ENCODE measurements at regions not wholly inside any gene's neighbourhood (a gene's known extent, or its start where the extent isn't known, plus 50 kb on each side); places are given as distances from the start of the nearest gene placed in this dataset.

DNA sequence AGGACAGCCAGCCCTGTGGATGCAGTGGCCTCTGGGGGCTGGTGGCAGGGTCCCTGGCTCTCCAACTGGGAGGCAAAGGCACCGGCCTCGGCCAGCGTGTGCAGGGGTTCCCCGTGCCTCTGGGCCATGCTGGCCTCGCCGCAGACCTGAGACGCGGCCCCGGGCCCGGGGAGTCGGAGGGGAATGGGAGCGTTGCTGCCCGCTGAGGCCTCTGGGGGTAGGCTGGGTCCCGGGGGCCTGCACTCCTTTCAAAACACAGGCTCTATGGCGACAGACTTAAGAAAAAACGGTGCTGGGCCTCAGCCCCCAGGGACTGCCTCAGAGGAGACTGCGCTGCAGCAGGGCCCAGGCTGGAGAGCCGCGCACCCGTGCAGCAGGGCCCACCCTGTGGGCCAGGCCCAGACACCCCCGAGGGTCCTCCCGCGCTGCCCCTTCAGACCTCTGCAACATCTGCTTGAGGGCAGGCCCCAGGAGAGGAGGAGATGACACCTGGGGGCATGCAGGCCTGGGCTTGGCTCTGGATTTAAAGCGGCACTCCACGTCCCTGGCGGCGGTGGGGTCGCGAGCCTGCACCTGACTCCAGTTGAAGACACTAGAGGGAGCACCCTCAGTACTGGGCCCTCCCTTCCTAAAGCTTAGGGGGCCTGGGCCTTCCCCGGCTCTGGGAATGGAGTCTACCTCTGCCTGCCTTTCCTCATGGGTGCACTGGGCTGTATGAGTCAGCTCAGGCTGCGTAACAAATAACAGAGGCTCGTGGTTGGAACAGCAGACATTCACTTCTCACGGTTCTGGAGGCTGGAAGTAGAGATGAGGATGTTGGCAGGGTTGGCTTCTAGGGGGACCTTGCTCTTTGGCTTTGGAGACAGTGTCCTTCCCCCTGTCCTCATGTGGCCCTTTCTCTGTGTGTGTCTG is 117.4 kb upstream of the RPS6KA2 start:
- ATAC-seq, result no peak
- no peak overlapping the region for H3K4me2 ChIP-seq

DNA sequence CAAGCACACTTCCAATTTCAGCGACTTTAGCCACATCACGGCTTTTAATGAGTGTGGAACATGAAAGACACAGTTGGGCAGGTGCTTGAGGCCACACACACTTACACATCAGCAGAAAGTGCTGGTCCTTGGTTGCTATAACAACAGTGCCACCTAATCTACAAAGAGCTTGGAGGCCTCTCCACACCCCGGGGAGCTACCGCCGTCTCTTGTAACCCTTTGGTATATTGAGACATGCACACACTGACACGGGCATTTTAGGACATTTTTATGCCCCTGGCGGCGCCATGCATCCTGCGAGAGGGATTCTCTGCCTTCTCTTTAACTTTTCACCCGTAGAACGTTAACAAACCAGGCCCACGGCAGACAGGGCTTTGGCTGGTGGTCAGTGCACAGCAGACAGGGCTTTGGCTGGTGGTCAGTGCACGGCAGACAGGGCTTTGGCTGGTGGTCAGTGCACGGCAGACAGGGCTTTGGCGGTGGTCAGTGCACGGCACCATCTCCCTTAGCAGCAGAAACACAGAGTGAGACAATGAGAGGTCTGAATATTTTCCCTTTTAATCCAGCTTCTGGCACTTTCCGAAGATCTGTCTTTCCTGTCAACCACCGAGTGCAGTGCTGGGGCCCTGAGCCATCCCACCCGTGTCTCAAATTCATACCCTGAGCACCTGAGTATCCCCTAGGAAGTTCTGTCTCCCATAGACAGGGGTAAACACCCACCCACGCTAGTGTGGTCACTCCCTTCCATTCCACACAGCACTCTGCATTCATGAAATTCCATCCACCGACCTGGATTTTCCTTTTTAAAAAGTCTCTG is 116.6 kb upstream of the RPS6KA2 start:
- no peak overlapping the region for H3K27ac ChIP-seq
- no peaks in the 10 kb centered on the region for H3K4me1 ChIP-seq
- ChIA-PET POLR2A (no interaction called here), CTCF (no interaction called here)
- TF ChIP-seq RCOR1 (IDR thresholded peaks at IDR 0.05; ENCODE audit: low read depth, low read length) (no peak), FOXS1 (CRISPR knock-in tag; IDR thresholded peaks at IDR 0.05) (no peak), ZSCAN20 (CRISPR knock-in tag; IDR thresholded peaks at IDR 0.05) (no peak), TP53 (CRISPR knock-in tag; IDR thresholded peaks at IDR 0.05) (no peak), CBX8 (IDR thresholded peaks at IDR 0.05) (no peak), HEYL (CRISPR knock-in tag; IDR thresholded peaks at IDR 0.05) (no peak), FOSL2 (IDR thresholded peaks at IDR 0.05) (no peak), FOSL2 (CRISPR knock-in tag; IDR thresholded peaks at IDR 0.05) (no peak), ZNF302 (CRISPR knock-in tag; IDR thresholded peaks at IDR 0.05) (no peak), HDAC2 (IDR thresholded peaks at IDR 0.05) (no peak), SMC3 (IDR thresholded peaks at IDR 0.05) (no peak)
- TF ChIP-seq, protein P1, sequence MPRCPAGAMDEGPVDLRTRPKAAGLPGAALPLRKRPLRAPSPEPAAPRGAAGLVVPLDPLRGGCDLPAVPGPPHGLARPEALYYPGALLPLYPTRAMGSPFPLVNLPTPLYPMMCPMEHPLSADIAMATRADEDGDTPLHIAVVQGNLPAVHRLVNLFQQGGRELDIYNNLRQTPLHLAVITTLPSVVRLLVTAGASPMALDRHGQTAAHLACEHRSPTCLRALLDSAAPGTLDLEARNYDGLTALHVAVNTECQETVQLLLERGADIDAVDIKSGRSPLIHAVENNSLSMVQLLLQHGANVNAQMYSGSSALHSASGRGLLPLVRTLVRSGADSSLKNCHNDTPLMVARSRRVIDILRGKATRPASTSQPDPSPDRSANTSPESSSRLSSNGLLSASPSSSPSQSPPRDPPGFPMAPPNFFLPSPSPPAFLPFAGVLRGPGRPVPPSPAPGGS (IDR thresholded peaks at IDR 0.05), result no peak
- TF ChIP-seq, protein P2, sequence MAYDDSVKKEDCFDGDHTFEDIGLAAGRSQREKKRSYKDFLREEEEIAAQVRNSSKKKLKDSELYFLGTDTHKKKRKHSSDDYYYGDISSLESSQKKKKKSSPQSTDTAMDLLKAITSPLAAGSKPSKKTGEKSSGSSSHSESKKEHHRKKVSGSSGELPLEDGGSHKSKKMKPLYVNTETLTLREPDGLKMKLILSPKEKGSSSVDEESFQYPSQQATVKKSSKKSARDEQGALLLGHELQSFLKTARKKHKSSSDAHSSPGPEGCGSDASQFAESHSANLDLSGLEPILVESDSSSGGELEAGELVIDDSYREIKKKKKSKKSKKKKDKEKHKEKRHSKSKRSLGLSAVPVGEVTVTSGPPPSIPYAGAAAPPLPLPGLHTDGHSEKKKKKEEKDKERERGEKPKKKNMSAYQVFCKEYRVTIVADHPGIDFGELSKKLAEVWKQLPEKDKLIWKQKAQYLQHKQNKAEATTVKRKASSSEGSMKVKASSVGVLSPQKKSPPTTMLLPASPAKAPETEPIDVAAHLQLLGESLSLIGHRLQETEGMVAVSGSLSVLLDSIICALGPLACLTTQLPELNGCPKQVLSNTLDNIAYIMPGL (CRISPR knock-in tag; IDR thresholded peaks at IDR 0.05; ENCODE audit: borderline replicate concordance), result no peak
- H3K9me3 ChIP-seq, result no peaks in the 10 kb centered on the region
- no peak overlapping the region for H3K4me2 ChIP-seq
- ATAC-seq, result no peak
- H3K4me3 ChIP-seq, result no peak overlapping the region
- no peak for DNase-seq (ENCODE audit: low read depth in 1 of 2, low spot score in 1 of 2)
- WGBS (ENCODE audit: missing lambda C conversion rate), result 77% methylated on average over 16 of the region's 21 CpGs
- no peak for FAIRE-seq

More for the DNA sequence above, 117.4 kb upstream of the RPS6KA2 start:
- TF ChIP-seq, protein P3, sequence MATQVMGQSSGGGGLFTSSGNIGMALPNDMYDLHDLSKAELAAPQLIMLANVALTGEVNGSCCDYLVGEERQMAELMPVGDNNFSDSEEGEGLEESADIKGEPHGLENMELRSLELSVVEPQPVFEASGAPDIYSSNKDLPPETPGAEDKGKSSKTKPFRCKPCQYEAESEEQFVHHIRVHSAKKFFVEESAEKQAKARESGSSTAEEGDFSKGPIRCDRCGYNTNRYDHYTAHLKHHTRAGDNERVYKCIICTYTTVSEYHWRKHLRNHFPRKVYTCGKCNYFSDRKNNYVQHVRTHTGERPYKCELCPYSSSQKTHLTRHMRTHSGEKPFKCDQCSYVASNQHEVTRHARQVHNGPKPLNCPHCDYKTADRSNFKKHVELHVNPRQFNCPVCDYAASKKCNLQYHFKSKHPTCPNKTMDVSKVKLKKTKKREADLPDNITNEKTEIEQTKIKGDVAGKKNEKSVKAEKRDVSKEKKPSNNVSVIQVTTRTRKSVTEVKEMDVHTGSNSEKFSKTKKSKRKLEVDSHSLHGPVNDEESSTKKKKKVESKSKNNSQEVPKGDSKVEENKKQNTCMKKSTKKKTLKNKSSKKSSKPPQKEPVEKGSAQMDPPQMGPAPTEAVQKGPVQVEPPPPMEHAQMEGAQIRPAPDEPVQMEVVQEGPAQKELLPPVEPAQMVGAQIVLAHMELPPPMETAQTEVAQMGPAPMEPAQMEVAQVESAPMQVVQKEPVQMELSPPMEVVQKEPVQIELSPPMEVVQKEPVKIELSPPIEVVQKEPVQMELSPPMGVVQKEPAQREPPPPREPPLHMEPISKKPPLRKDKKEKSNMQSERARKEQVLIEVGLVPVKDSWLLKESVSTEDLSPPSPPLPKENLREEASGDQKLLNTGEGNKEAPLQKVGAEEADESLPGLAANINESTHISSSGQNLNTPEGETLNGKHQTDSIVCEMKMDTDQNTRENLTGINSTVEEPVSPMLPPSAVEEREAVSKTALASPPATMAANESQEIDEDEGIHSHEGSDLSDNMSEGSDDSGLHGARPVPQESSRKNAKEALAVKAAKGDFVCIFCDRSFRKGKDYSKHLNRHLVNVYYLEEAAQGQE (IDR thresholded peaks at IDR 0.05), result no peak
- TF ChIP-seq ESRRA (IDR thresholded peaks at IDR 0.05; ENCODE audit: borderline replicate concordance, low read length) (no peak), RAD21 (conservative IDR thresholded peaks at IDR 0.05 in 1 of 2, IDR thresholded peaks at IDR 0.05 in 1 of 2) (no peak), FOSB (CRISPR knock-in tag; IDR thresholded peaks at IDR 0.05) (no peak), CBX8 (IDR thresholded peaks at IDR 0.05) (no peak), KDM5A (IDR thresholded peaks at IDR 0.05) (no peak), POLR2A (IDR thresholded peaks at IDR 0.05; ENCODE audit: low read length) (no peak), HOXB13 (CRISPR knock-in tag; IDR thresholded peaks at IDR 0.05; ENCODE audit: low read depth) (no peak)
- Histone ChIP-seq H3K27ac (no peak overlapping the region), H3K4me3 (no peak overlapping the region), H3K4me1 (no peaks in the 10 kb centered on the region), H3K9me3 (no peaks in the 10 kb centered on the region)
- DNase-seq (ENCODE audit: low read depth in 1 of 2, low spot score in 1 of 2), result no peak
- no peak for FAIRE-seq
- ChIA-PET CTCF (interaction anchor here (3.8 kb wide), 1 partner anchor 30 kb away, joined by 15 read pairs; no protein-coding TSS in a partner anchor), POLR2A (no interaction called here)
- WGBS (ENCODE audit: missing lambda C conversion rate), result 76% methylated on average over 4 of the region's 33 CpGs

Measured in A549 (cell line).